ENCODE measurements at regions not wholly inside any gene's neighbourhood (a gene's known extent, or its start where the extent isn't known, plus 50 kb on each side); places are given as distances from the start of the nearest gene placed in this dataset.
A peak's percentile ranks its signal among the peaks of the same experiment; 100 is the strongest.

GRCh38 chr6:156163311-156163710 lies 613.9 kb upstream of the ARID1B start:
- in situ Hi-C loops (cut with MboI; ENCODE audit: low pct_unique_long_range_greater_than_20kb, low sequenced_read_pairs): no loop called here
- no peak for DNase-seq

DNA sequence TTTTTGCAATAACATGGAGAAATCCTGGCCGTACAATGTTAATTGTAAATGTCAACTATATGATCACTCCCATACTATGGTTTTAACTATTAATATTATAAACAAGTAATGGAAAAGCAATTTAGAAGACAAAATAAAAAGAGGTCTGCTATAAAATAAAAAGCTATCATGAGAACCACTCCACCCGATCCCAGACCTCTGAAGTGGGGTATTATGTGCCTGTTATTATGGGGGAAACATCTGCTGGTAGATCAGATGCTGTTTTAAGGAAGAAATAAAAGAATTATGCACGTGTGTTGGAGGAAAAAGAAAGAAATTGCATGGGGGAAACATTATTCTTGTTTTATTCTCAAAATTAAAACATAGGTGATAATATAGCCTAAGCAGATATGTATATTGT lies 615.7 kb upstream of the ARID1B start:
- no peak for DNase-seq
- in situ Hi-C loops (cut with MboI; ENCODE audit: low pct_unique_long_range_greater_than_20kb, low sequenced_read_pairs): no loop called here

DNA sequence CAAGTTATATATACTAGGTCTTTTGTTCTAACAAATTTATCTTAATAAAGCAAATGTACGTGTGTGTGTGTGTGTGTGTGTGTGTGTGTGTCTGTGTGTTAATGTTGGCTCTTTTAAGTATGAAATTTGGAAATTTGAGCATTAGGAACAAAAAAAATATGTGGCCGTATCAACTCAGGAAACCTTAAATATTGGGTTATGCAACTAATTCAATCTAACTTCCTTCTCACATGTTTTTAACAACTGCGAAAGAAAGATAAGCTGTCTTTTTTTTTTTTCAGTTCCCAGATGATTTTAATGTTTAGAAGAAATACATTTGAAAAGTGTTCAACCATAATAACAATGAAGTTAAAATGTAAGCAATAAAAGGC lies 616.4 kb upstream of the ARID1B start:
- DNase-seq: no peak
- in situ Hi-C loops (cut with MboI; ENCODE audit: low pct_unique_long_range_greater_than_20kb, low sequenced_read_pairs): no loop called here

GRCh38 chr6:156160007-156160794 lies 617.0 kb upstream of the ARID1B start:
- in situ Hi-C loops (cut with MboI; ENCODE audit: low pct_unique_long_range_greater_than_20kb, low sequenced_read_pairs): no loop called here
- no peak for DNase-seq

- in situ Hi-C loops (cut with MboI; ENCODE audit: low pct_unique_long_range_greater_than_20kb, low sequenced_read_pairs): no loop called here
Observed at GRCh38 chr6:156154896-156155295, 622.3 kb upstream of the ARID1B start.

DNA sequence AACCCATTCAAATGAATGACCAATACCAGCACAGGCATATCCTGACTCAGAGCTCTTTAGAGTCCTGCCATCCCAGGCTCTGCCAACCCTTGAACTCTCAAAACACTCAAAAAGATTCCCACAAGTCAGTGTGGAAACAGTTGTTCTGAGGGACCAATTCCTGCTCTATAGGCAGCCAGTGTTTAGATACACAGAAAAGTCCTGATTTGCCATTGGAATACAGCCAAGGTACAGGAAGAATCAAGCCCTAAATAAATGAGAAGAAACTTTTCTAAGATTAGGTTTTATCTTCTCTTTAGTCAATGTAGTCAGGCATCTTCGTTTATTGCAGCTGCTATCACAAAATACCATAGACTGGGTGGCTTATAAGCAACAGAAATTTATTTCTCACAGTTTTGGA lies 626.8 kb upstream of the ARID1B start:
- in situ Hi-C loops (cut with MboI; ENCODE audit: low pct_unique_long_range_greater_than_20kb, low sequenced_read_pairs): no loop called here
- no peak for DNase-seq

More at GRCh38 chr6:156154896-156155295, 622.3 kb upstream of the ARID1B start:
- DNase-seq: no peak

- in situ Hi-C loops (cut with MboI; ENCODE audit: low pct_unique_long_range_greater_than_20kb, low sequenced_read_pairs): no loop called here
- DNase-seq: no peak
Observed at GRCh38 chr6:156146891-156147290, 630.3 kb upstream of the ARID1B start.

DNA sequence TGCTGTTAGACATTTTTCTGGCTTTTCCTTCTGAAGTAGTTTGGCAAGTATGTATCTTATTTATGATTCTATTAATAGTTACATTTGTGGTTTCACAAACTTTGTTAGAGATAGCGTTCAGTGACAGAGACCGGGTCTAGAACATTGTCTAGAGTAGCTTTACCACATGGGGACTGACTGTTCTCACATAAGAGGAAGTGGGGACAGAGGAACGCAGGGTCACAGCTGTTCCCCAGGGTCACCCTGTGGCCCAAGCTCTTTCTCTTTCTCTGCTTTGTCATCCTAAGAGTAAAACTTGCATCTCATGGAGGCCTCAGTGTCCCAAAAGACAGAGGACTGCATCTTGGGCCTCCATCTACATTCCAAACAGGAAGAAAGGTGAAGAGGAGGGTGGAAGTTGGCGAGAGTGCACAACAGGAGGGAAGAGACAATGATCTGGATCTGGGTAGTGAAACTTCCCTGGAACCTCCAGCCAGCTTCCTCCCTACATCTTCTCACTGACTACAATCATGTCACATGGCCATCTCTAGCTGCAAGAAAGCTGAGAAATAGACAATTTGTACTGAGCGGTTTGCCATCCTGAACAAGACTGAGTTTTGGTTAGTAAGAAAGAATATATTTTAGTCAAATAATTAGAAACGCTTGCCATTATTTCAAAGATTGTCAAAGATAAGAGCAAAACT lies 645.8 kb upstream of the ARID1B start:
- DNase-seq: peak; percentile 4
- in situ Hi-C loops (cut with MboI; ENCODE audit: low pct_unique_long_range_greater_than_20kb, low sequenced_read_pairs): no loop called here

DNA sequence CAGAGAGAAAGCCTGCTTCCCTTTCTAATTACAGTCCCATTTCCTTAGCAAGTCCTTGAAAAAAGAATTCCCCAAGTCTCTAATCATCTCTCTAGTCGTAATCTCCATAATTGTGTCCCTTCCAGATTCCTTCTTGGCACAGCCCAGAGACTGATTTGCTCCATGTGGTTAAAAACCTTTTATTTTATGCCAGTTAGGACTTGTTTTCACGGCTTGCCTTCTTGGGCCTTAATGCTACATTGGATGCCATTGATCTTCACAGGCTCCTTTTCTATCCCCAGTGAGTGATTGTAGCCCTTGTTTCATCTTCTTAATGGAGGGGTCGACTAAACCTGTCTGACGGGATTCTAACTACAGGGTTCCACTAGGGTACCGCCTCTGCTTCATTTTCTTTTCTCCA lies 650.6 kb upstream of the ARID1B start:
- in situ Hi-C loops (cut with MboI; ENCODE audit: low pct_unique_long_range_greater_than_20kb, low sequenced_read_pairs): no loop called here
- no peak for DNase-seq

DNA sequence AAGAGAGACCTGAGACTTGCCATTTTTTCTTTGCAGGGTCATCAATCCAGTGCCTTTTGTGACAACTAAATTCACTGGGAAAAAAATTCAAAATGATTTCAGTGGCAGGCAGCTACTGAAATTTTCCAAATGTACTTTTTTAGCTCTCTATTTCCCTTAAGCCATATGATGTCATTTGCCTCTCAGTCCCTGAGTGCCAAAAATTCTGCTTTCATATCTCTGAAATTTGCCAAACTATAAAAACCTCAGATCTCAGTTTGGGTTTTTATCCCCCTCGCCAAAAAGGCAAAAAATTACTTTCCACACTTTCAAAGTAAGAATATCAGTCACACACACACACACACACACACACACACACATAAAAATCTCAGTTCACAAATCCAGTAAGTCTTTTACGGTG lies 651.3 kb upstream of the ARID1B start:
- in situ Hi-C loops (cut with MboI; ENCODE audit: low pct_unique_long_range_greater_than_20kb, low sequenced_read_pairs): no loop called here
- no peak for DNase-seq

DNA sequence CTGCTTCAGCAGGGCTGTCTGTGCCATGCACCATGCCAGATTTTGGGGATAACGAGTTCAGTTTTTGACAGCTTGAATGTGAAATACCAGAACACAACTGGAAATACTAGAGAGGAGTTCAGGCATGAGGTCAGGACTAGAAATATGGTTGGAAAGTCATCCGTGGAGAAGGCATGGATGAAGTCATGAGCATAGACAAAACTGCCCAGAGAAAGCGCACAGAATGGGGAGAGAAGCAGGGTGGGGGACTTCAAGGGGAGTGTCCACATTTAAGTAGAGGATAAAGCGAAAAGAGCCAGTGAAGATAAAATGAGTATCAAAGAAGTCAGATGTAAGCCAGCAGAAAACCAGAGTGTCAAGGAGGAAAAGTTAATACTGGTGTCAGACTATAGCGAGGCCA lies 653.4 kb upstream of the ARID1B start:
- in situ Hi-C loops (cut with MboI; ENCODE audit: low pct_unique_long_range_greater_than_20kb, low sequenced_read_pairs): no loop called here
- DNase-seq: no peak

DNA sequence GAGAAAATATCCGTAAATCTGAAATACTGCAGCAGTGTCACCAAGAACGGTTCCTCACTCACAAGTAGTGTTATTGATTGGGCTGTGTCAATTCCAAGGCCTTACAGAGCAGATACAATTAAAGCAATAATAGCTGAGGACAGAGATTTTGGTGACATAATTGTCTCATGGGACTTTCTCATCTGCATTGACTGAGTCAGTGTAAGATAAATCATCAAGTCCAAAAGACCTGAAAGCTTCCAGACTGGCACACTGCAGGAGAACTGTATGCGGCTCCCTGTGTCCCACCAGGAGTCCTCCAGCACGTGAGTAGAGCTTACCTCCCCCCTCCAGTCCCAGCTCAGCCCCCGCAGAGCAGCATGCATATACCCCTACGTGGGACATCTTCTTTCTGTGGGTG lies 655.2 kb upstream of the ARID1B start:
- DNase-seq: no peak
- in situ Hi-C loops (cut with MboI; ENCODE audit: low pct_unique_long_range_greater_than_20kb, low sequenced_read_pairs): no loop called here

DNA sequence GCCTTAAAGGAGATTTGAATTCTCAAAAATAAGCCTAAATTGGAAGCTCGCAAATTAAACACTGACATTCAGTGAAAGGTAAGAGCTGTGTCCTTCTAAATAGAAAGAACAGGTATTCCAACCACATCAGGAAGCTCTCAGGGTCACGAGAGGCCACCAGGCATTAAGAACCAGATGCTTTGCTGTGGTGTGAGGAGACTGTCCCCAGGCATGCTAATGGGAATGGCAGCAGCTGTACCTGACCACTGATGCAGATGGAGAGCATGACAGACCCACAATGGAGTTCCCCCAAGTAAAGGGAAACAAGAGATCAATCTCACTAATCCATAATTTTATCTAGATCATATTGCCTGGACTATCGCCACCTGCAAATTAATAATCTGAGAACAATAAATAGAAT lies 658.9 kb upstream of the NOX3 start:
- no peak for DNase-seq
- in situ Hi-C loops (cut with MboI; ENCODE audit: low pct_unique_long_range_greater_than_20kb, low sequenced_read_pairs): no loop called here

- in situ Hi-C loops (cut with MboI; ENCODE audit: low pct_unique_long_range_greater_than_20kb, low sequenced_read_pairs): no loop called here
- DNase-seq: no peak
Observed at GRCh38 chr6:156113631-156114030, 658.0 kb upstream of the NOX3 start.

DNA sequence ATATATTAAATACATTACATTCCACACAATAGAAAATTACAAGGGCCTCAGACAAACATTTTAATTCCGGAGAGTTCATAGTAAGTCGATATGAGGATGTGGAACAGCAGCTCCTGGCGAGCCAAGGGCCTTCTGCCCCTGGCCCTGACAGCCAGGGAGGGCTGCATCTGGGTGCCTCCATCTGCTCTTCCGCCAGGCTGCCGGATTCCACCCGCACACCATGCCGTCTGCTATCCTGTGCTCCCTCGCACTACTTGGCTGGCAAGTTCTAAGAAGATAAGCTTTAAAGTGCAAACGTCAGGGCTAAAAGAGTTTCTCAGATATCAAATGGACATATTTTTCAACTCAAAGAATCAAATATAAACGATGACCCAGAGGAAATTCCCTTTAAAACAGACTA lies 656.3 kb upstream of the NOX3 start:
- in situ Hi-C loops (cut with MboI; ENCODE audit: low pct_unique_long_range_greater_than_20kb, low sequenced_read_pairs): no loop called here
- no peak for DNase-seq

GRCh38 chr6:156110249-156110648 lies 654.6 kb upstream of the NOX3 start:
- DNase-seq: no peak
- in situ Hi-C loops (cut with MboI; ENCODE audit: low pct_unique_long_range_greater_than_20kb, low sequenced_read_pairs): no loop called here

GRCh38 chr6:156109713-156110112 lies 654.1 kb upstream of the NOX3 start:
- in situ Hi-C loops (cut with MboI; ENCODE audit: low pct_unique_long_range_greater_than_20kb, low sequenced_read_pairs): no loop called here
- no peak for DNase-seq

DNA sequence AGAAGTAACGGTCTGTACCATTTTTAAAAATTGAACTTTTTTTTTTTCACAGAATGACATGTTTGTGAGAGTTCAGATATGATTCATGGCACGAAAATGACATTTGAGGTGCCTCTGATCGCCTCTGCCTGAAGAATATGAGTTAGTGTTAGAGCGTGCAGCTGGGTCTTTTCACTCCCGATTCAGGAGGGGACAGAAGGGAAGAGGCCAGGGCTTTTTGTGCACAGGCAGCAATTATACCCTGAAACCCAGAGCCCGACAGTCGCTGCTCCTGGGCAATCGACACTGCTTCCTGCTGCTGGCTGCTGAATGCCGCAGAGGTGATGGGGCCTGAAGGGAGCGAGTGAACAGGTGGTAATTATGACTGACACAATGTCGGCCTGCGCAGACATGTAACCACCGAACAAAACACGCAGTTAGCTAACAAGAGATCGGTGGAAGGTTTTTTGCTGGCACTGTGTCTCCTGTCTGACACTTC lies 652.0 kb upstream of the NOX3 start:
- in situ Hi-C loops (cut with MboI; ENCODE audit: low pct_unique_long_range_greater_than_20kb, low sequenced_read_pairs): no loop called here
- no peak for DNase-seq

DNA sequence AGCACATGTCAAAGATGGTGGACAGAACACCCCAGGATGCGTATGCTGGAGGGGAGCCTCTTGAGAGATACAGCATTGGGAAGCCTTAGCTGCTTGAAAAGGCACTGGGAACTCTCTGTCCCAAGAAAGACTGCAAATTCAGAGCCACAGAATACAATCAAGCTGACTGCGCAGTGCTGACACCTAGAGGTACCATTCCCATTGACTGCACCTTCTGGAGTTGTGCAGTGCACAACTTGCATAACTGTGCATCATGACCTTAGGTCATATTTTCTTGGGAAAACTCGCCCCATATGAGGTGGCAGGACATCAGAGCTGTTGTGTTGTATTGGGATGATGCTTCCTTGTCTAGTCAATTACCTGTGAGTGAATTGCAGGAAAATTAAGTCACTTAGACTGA lies 646.5 kb upstream of the NOX3 start:
- DNase-seq: no peak
- in situ Hi-C loops (cut with MboI; ENCODE audit: low pct_unique_long_range_greater_than_20kb, low sequenced_read_pairs): no loop called here

GRCh38 chr6:156098839-156099238 lies 643.2 kb upstream of the NOX3 start:
- DNase-seq: no peak
- in situ Hi-C loops (cut with MboI; ENCODE audit: low pct_unique_long_range_greater_than_20kb, low sequenced_read_pairs): no loop called here

- in situ Hi-C loops (cut with MboI; ENCODE audit: low pct_unique_long_range_greater_than_20kb, low sequenced_read_pairs): no loop called here
Observed at GRCh38 chr6:156087487-156087886, 631.8 kb upstream of the NOX3 start.

More at GRCh38 chr6:156087487-156087886, 631.8 kb upstream of the NOX3 start:
- DNase-seq: no peak

All from KBM-7 (cell line).